Fibroblast of gingiva (primary cell): ENCODE measurements at regions not wholly inside any gene's neighbourhood (a gene's known extent, or its start where the extent isn't known, plus 50 kb on each side); places are given as distances from the start of the nearest gene placed in this dataset.
"Not testable (repeated sequence)": the region's sequence is repeated elsewhere in the genome, so short reads cannot be mapped to it uniquely, and the experiment has no call there.

Experiments
- DNase-seq: peaks from one replicate; pipeline ENCODE4 v3.0.0-alpha.2; 2011; ENCODE audit warnings: low read depth

DNA sequence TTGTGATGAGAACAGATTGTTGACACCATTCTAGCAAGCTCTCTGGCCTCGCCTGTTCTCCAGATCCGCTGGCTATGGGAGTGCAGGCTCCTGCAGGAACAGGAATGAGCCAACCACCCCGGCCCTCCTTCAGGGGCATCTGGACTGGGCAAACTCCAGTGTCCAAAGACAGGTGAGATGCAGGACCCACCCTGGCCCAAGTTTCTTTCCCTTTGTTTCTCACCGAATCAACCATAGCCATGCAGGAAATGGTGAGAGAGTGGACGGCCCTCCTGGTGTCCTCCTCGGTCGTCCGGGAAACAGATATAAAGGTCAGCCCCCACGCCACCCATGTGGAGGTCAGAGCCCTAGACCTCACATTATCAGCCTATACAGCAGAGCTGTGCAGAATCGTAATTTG lies 108.6 kb upstream of the IRX2 start:
- no peak for DNase-seq

DNA sequence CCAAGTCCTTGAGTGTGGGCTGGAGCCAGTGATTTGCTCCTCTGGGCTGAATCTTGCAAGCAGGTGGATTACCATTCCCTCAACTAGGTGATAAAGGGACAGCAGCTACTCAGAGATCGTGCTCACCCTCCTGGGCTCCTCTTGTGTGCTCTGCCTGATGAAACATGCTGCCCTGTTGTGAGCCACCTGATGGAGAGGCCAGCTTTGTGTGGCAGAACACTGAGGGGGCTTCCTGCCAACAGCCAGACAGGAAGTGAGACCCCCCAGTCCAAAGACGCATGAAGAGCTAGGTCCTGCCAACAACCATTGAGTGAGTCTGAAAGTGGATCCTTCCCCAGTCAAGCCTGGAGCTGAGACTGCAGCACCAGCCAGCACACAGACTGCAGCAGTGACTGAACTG lies 106.4 kb upstream of the IRX2 start:
- DNase-seq: no peak

DNA sequence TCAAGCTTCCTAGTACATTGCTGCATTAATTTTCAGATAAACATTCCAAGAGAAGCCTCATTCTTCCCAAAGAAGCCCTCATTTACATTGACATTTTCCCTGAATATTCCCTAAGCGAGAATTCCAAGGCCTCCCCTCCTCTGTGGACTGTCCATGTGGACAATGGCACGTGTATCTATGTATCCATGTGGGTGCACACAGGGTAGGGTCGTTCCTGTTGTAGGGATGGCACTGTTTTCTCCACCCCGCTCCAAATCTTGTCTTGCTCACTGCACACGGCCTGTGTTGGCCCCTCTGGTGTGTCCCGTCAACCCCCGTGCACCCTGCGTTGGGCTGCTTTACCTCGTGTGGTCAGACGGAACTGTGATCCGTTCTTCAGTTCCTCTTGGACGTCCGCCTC lies 104.7 kb upstream of the IRX2 start:
- DNase-seq: no peak

DNA sequence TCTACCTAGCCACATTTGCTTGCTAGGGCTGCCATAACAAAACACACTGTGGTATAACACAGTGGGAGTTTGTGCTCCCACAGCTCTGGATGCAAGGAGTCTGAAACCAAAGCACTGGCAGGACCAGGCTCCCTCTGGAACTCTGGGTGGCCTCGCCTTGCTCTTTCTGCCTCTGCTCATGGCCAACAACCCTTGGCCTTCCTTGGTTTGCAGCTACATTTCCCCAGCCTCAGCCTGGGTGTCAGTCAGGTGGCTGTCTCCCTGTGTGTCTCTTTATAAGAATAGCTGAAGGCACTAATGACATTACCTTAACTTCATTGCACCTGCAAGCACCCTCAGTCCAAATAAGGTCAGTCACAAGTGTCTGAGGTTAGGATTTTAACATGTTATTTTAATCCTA lies 101.0 kb upstream of the IRX2 start:
- DNase-seq: no peak

DNA sequence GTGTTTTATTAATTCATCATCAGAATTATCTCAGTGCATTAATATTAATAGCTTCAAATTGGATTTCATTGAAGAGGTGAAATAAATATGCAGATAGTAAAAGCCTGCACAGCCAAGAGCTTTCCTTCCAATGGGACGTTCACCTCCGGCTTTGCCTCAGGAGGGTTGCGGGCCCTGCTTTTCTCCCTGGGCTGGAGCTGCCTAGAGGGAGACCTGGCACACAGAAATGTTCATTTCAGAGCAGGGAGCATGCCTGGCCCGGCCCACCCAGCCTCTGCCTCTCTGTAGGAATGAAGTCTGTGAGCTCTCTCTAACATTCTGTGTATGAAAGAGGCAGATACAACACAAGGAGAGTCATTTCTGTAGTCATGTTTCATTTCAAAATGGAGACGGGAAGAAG lies 100.4 kb upstream of the IRX2 start:
- no peak for DNase-seq

DNA sequence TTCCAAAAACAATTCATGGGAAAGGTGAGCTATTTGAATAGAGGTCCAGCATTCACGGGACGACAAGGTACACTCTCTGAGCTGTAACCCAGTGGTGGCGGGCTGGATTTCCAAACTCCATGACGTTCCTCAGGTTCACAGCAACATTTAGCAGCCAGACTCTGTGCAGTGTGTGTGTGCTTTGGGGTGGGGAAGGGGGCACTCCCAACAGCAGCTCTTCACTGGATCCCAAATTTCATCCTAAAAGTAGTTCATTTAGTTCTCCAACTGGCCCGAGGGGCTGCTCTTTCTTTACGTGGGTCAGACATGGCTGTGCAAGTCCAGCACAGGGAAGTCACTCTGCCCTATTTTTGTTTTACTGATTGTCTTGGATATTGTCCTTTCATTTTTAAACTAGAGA lies 98.0 kb upstream of the IRX2 start:
- no peak for DNase-seq

DNA sequence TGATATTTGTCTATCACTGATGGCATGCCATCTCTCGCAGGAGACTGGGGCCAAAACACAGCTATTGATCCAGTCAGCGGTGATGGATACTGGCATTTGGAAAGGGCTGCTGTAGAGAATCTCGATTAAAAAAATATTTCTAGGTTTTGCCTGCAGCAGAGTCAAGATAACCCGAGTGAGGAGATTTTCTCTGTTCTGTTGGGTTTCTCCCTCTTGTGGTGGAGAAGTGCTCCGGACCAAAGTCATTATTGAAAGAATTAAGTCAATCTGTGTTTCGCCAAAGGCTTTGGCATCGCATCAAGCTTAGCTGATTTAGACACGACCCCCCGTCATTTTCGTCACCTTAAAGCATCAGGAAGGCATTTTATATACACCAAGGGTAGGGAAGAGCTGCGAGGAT lies 97.1 kb upstream of the IRX2 start:
- no peak for DNase-seq

DNA sequence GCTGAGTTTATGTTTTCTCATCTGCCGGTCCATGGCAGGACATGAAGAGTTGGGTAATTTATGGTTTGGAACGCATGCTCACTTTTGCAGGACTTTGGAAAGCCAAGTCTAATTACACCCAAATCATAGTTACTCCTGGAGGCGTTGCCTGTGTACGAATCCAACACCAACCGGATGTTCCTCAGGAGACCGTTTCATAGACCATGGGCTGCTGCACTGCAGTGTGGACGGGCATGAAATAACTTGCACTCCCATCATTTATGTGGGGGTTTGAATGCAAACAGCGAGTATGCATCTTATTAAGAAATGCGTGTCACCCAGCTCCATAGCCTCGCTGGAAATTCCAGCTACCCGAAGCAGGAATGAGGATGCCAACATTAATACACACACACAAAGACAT lies 96.1 kb upstream of the IRX2 start:
- no peak for DNase-seq

DNA sequence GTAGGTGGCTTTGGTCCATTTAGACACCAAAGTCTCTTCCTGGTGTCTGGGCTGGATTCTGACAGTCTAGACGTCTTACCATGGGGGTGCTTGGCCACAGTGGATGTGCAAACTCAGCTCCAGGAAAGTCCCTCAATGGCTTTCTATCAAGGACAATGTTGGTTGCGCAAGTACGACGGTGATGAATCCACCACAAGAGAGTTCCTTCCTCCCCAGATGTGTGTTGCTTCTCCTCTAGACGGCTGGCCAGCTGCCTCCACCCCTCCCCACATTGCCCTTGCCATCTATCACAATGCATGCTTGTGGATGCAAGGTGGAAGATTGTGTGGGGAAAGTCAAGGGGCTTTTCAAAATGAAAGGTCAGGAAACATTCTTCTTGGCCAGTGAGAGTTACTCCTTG lies 89.7 kb upstream of the IRX2 start:
- no peak for DNase-seq

DNA sequence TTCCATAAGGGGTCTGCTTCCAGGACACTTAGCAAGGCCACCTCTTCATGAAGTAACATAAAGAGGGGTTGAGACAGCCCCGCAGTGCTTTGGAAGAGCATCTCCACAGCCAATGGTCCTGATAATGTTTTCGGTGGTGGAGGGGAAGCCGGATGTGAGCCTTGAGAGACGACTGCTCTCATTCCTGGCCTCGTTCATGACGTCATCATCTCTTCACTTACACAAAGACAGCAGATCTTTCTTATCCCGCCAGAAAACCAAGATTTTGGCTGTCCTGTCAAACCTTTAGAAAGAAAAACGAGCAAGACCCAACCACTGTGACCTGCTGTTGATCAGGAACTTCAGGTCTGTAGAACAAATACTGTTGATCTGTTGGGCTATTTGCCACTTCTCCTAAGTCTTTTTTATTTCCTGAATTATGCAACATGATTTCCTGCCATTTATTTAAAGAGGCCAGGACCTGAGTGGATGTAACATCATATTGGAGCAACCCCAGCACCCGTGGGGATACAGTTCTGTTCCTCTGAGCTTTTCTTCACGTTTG lies 89.0 kb upstream of the IRX2 start:
- no peak for DNase-seq

DNA sequence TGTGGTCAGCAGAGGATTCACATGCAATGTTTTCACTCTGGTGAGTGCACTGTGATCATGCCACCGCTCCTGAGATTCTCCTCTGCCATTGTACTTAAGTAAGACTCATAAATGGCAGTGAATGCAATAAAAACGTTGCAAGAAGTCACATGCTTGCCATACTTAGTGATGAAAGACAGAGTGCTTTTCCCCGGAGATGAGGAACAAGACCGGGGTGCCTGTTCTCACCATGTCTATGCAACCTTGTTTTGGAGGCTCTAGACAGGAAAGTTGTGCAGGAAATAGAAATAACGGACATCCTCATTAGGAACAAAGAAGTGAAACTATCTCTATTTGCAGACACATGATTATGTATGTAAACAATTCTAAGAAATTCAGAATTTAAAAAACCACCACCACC lies 84.7 kb upstream of the IRX2 start:
- DNase-seq: no peak

DNA sequence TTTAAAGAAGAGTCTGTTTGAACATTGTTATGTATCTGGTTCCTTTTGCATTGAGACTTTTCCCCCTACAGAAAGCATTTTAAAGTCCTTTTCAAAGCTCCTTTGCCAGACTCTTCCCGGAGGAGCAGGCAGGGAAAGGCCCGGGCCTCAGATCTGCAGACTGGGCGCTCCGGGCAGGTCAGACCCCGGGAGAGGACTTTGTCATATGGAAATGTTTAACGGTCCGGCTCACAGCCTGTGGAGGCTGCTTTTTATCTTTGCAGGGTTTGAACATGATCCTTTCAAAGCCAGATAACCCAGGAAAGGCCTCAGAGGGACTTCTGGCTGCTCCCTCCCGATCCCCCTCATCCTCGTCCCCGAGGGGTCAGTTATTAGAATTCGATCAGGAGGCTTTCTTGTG lies 82.1 kb upstream of the IRX2 start:
- no peak for DNase-seq

DNA sequence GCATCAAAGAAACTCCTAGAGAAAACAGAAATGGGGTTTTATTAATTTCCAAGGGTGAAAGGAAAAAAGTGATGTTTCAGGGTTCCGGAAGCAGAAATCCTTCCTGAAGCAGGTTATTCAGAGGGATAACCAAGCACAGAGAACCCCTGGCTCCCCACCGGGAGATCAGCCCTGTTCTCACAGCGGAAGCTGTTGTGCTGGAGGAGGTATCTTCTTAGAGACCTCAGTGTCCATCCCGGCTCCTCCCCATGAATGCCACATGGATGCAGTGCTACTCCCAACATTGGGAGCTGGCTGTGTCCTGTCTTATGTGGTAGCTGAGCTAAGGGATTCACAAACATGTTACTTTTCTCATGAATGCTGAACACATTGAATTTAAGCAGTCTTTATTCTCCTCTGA lies 80.9 kb upstream of the IRX2 start:
- no peak for DNase-seq

DNA sequence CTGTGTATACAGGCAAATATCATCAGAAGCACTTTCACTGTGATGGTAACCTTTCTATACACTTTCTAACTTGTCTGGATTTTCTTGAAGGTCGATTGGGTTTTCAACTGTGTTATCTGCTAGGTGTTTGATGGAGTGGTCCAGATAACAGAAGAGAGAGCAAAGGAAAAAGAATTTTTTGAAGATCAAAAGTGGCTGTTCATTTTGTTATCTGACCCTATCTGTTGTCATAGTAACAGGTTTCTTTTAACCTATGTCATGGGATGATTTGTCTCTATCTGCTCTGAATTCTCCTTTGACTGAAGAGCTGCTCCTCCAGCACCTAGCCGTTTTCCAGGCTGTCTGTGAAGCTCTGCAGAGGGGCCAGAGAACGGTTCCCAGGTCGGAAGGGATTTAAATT lies 77.8 kb upstream of the IRX2 start:
- DNase-seq: no peak

DNA sequence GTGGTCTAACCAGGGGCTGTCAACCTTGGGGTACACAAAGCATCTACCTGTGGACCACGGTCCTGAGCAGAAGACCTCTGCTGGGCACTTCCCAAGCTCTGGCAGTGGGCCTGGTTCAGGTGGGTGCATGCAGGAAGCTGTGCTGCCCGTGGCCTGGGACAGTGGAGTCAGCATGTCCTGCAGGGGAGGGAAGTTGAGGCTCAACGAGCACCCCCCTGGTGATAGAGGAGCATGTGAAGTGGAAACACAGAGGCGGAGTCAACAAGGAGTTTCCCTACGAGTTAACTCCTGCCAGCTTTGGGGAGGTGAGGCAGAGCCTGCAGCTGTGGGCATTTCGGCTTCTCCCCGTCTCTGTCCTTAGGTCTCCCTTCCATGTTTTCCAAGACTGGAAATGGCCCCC lies 67.5 kb upstream of the IRX2 start:
- no peak for DNase-seq

DNA sequence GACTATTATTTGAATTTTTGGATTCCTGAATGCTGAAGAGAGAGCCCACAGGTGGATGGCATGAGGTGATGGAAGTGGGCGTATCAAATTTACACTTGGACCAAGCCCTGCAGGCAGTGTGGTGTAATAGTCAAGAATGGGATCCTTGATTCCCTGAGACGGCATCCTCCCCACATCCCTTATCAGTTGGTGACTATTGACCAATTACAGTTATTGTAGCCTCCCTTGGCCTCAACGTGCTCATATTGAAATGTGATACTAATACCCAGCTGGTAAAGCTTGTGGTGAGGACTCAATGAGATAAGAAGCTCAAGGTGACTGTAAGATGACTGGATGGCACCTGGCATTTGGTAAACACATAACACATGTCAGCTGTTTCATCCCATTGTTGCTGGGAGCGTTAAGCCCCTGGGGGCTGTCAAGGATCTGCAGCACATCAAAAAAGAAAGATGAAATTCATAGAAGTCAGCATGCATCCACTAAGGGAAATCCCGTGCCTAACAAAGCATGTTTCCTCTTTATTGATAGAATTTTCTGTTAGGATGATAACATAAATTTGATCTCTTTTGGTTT lies 65.6 kb upstream of the IRX2 start:
- DNase-seq: no peak

DNA sequence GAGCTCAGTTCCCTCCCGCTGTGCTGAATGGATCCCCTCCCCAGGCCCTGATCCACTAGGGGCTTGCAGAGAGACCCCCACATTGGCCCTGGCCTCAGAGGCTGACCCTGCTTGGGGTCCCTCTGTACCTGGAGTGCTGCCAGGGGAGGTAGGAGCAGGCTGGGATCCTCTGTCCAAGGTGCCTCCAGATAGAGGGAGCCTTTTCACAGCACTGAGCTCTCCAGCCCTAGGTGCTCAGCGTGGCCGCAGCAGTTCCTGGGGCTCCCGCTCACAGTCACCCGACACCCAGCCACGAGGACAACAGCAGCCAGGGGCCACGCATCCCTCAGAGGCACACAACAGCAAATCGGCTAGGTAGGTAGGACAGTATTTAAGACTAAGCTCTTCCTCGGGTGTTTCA lies 62.2 kb upstream of the IRX2 start:
- DNase-seq: no peak

DNA sequence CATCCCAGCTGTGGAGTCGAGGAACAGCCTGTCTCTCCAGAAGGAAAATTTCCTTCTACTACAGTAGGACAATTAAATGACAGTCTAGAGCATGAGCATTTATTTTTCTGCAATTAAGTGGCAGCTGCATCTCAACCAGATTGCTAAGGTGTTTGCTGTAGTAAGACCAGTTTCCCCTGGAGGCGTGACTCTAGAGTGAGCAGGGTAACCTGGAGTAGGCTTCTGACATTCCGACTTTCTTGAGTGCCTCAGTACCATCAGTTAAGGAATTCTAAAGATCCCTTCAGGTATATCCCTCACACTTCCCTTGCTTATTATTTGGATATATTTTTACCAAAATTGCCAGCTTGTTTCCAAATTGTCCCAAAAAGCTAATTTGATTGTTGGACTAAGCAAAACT lies 59.2 kb upstream of the IRX2 start:
- DNase-seq: no peak

DNA sequence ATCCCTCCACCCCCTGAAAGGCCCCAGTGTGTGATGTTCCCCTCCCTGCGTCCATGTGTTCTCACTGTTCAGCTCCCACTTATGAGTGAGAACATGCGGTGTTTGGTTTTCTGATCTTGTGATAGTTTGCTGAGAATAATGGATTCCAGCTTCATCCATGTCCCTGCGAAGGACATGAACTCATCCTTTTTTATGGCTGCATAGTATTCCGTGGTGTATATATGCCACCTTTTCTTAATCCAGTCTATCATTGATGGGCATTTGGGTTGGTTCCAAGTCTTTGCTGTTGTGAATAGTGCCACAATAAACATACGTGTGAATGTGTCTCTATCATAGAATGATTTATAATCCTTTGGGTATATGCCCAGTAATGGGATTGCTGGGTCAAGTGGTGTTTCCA lies 55.8 kb upstream of the IRX2 start:
- DNase-seq: not testable (repeated sequence)

DNA sequence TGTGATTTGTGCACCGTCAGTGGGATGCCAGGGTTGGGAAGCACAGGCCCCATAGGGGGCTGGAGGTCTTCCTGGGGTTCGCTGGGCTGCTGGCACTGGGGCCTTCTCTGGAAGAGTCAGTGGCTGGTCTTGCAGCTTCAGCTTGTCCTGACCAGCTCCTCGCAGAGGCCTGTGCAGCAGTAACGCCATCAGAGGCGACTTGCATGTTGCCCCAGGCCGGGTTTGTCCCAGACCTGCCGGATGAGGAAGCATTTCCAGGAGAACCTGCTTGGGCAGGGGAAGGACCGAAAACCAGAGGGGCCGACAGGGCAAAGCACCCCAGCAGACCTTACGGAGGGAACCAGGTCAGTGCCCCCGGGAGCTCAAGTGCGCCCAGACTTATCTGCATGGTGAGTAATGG lies 54.7 kb upstream of the IRX2 start:
- DNase-seq: no peak

DNA sequence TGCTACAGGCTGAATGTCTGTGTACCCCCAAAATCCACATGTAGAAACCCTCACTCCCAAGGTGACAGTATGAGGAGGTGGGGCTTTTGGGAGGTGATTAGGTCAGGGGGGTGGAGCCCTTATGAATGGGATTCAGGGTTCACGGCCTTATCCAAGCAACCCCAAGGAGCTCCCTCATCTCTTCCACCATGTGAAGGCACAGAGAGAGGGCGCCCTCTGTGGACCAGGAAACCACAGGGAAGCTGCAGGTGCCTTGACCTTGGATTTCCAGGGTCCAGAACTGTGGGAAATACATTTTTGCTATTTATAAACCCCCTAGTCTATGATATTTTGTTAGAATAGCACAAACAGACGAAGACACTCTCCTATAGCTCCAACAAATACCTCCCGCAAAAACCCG lies 53.6 kb upstream of the IRX2 start:
- no peak for DNase-seq

DNA sequence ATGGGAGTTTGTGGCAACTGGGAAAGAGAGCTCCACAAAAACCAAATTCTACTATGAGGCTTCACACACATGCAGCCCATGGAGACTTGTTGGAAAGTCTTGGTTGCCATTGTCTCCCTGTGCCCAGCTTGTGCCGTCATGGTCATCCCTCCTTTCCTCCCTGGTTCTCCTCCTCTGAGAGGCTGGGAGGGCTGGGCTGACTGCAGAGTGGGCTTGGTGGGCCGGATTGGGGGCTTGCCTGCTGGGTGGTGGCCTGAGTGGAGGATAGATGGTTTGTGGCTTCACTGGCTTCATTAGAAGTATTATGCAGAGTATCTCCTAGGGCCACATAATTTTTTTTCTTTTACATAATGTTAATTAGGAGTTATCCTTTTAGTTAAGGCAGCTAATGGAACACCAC lies 52.3 kb upstream of the IRX2 start:
- DNase-seq: no peak

DNA sequence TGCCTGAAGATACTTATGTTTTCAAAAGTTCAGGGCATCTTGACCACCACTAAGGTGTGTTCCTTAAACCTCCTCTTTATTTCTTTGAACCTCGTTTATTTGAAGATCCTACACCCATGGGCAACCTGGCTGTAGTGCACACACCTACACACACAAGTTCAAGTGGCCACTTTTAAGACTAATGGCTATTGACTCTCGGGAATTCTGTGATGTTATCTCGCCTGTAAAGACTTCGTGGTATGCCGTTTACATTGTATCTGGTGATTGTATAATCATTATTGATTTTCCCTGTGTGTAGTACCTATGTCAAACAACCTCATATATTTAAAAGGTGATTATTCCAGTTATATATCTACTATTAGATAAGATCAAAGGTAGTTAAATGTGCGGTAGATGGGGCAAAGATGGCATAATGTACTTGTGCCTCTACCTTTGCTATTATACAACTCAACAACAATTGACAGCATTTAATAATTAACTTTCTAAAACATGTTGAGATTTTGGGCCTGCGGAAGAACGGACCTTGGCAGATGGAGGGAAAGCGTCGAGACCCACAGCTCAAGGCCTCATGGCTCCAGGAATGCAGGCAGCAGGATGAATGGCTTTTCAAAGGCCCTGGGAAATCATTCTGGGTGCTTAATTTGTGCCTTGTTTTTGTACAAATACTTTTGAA lies 51.4 kb upstream of the IRX2 start:
- no peak for DNase-seq
